GM23338 (cell line): ENCODE measurements at regions not wholly inside any gene's neighbourhood (a gene's known extent, or its start where the extent isn't known, plus 50 kb on each side); places are given as distances from the start of the nearest gene placed in this dataset.

Experiments
- CREB1 ChIP-seq: fragments of 250-450 bp; sonication (Bioruptor Pico); IDR thresholded peaks from 2 replicates; pipeline ENCODE4 v1.5.0; 2020; ENCODE audit warnings: low read depth, mild to moderate bottlenecking, moderate library complexity
- CTCF ChIP-seq, 2 experiments: fragments of 200-600 bp in 1 of 2; sonication (generic) in 1 of 2; conservative IDR thresholded peaks; 2 replicates each; pipeline versions ENCODE4 v1.5.1 to v1.6.1; 2016 to 2017; ENCODE audit warnings: antibody characterized with exemption in 2 of 2, low read depth in 2 of 2, mild to moderate bottlenecking in 2 of 2, moderate library complexity in 1 of 2
- EZH2 ChIP-seq: fragments of 200-600 bp; sonication (generic); IDR thresholded peaks from one replicate; pipeline ENCODE4 v1.8.0; 2017; ENCODE audit warnings: antibody characterized with exemption, mild to moderate bottlenecking, low read depth; ENCODE audit not compliant: unreplicated experiment
- EZH2phosphoT487 ChIP-seq: fragments of 200-600 bp; sonication (generic); IDR thresholded peaks from one replicate; pipeline ENCODE4 v1.8.1; 2018; ENCODE audit warnings: antibody characterized with exemption; ENCODE audit not compliant: unreplicated experiment
- NANOG ChIP-seq: IDR thresholded peaks from 2 replicates; pipeline ENCODE4 v1.6.1; 2016; ENCODE audit warnings: antibody characterized with exemption, borderline replicate concordance
- POLR2AphosphoS5 ChIP-seq: IDR thresholded peaks from 2 replicates; pipeline ENCODE4 v1.6.1; 2016; ENCODE audit warnings: antibody characterized with exemption, low read depth
- REST ChIP-seq: IDR thresholded peaks from one replicate; pipeline ENCODE4 v1.6.1; 2018; ENCODE audit warnings: antibody characterized with exemption; ENCODE audit not compliant: unreplicated experiment

- TF ChIP-seq REST (no peak), CTCF (conservative IDR thresholded peaks at IDR 0.05; ENCODE audit: low read depth in 2 of 2) (no peak), CREB1 (CRISPR knock-in tag) (no peak), POLR2AphosphoS5 (no peak), EZH2phosphoT487 (no peak), EZH2 (no peak), NANOG (no peak)
These were observed 63.2 kb upstream of the FSTL4 start for GRCh38 chr5:133675376-133676154.
